GF-D8 (cell line): ENCODE measurements at regions not wholly inside any gene's neighbourhood (a gene's known extent, or its start where the extent isn't known, plus 50 kb on each side); places are given as distances from the start of the nearest gene placed in this dataset.
"Not testable (repeated sequence)": the region's sequence is repeated elsewhere in the genome, so short reads cannot be mapped to it uniquely, and the experiment has no call there.

Experiments used
- DNase-seq: peaks from one replicate; lab custom pipeline; 2025; lab: John Stamatoyannopoulos, UW

DNA sequence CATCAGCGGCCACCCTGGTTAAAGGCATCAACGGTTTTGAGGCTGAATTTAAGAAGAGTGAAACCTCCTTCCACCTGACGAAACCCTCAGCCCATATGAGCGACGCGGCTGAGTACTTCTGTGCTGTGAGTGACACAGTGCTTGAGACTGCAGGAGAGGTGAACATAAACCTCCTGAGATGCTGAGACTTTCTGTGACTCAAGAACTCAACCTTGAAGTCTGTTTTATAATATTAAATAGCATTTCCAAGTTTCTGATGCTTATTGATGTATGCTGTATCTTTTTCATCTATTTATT is 221.2 kb upstream of the OR4E1 start:
- DNase-seq, result not testable (repeated sequence)

DNA sequence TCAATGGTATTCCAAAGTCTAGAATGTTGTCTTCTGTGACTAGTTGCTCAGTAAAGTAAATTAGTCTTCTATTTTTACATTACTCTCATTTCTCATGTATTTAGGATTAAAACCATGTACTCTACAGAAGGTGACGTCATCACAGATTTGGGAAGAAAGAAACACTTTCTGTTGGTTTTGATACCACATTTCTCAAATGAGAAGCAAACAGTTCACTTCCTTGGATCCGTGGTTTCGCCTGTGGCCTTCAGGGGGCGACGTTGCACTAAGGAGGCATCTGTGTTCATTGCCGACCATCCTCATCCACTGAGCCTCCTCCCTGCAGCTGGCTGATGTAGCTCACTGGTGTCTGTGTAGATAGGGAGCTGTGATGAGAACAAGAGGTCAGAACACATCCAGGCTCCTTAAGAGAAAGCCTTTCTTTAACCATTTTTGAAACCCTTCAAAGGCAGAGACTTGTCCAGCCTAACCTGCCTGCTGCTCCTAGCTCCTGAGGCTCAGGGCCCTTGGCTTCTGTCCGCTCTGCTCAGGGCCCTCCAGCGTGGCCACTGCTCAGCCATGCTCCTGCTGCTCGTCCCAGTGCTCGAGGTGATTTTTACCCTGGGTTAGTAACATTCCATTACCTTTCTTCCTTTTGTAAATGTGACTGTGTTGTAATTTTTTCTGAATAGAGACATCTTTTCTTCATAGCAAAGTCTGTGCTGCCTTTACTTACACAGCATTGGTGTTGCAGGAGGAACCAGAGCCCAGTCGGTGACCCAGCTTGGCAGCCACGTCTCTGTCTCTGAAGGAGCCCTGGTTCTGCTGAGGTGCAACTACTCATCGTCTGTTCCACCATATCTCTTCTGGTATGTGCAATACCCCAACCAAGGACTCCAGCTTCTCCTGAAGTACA is 220.6 kb upstream of the OR4E1 start:
- DNase-seq, result no peak

DNA sequence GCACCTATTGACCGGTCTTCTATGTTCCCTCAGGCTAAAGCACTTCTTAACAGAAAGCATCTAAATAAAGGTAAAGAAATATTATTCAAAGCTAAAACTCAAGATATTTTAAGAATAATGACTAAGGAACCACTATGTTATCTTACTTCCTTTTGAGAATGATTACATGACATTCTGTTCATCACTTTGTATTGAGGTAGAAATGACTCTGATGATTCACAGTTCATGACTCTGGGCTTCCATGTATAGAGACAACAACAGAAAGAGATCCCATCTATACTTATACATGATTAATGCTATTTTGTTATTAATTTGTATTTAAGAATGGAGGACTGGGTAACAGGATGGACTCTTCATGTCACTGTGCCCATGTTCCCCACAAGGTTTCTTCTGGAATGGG is 218.3 kb upstream of the OR4E1 start:
- DNase-seq, result no peak

DNA sequence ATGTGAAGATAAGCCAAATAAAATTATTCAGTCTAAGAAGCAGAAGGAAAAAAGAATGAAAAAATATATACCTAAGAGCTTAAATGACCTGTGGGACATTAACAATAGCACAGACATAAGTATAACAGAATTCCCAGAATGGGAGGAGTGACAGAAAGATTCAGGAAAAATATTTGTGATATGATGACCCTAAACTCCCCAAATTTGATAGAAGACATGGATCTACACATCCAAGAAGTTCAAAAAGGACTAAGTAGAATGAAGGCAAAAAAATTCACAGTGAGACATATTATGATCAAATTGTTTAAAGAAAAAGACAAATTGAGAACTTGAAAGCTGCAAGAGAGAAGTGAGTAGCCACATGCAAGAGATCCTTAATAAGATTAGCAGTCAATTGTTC is 211.4 kb upstream of the OR4E1 start:
- no peak for DNase-seq

DNA sequence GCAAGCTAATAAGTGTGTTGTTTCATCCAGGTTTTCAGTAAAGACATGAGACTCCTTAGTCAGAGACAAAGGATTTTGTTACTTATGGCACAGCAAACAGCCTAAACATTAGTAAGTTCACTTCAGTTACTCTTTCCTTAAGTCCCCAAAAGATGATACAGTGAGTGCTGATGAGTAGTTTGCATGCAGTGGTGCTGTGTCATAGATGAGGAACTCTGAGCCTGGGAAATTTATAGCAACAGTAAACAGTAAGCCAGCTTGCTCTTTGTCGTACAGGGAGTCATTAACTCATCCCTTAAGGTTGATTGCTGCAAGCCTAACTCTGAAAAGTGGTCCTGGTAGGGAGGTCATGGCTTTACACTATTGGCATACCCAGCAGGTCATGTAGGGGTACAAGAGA is 208.6 kb upstream of the OR4E1 start:
- DNase-seq, result no peak

DNA sequence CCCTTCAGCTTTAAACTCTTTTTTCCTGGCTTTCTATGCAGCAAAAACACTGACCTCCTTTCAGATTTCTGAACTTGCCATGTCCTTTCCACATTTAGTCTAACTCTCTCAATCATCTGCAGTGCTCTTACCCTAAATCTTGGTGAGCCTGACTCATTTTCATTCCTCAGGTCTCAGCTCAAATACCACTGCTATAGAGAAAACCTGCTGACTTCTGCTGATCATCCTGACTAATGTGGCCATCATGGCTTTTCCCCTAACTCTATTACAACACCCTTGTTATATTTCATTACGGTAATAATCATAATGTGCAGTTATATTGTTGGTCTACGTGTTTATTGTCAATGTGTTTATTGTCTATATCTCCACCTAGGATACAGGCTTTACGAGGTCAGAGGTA is 207.3 kb upstream of the OR4E1 start:
- no peak for DNase-seq

DNA sequence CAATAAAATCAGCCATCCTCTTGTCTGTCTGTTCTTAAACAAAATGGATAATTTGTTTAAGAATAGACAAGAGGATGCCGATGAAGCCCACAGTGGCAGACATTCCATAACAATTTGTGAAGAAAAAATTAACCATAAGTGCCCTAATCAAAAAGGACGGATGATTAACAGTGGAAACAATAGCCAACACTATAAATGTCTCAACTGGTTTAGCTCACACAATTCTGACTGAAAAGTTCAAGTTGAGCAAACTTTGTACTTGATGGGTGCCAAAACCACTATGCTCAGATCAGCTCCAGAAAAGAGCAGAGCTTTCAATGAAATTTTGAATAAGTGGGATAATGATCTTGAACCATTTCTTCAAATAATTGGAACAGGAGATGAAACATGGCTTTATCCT is 202.2 kb upstream of the OR4E1 start:
- DNase-seq, result no peak

DNA sequence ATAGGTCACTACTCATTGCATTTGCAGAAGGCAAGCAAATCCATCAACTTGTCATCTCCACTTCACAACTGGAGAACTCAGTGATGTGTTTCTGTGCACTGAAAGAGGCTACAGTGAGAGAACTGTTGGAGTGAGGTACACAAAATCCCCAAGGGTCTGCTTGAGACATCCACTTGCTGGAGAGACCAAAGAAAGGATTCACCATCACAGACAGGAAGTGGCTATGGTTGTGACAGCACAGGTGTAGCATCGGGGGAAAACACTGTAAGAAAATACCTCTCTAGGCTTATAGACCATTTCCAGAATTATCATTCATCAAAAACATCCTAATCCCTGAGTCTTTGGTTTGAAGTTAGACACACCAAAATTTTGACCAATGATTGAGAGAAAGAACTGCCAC is 201.3 kb upstream of the OR4E1 start:
- no peak for DNase-seq

DNA sequence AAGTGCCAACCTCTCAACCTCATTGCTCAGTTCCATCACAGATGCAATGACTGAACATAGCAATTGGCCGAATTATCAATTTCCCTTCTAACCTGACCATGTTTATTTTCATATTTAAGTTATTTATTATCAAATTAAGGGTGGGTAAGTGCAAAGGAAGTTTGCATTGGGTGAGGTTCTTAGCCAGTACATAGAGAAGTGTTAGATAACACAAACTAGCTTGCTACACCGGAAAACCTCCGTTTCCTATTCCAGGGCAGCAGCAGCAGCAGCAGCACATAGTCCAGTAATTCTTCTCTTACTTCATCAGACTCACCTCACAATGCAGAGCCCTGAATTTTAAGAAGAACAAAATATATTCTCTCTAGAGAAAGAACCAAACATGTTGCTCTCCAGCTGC is 200.5 kb upstream of the OR4E1 start:
- DNase-seq, result peak; percentile 53

DNA sequence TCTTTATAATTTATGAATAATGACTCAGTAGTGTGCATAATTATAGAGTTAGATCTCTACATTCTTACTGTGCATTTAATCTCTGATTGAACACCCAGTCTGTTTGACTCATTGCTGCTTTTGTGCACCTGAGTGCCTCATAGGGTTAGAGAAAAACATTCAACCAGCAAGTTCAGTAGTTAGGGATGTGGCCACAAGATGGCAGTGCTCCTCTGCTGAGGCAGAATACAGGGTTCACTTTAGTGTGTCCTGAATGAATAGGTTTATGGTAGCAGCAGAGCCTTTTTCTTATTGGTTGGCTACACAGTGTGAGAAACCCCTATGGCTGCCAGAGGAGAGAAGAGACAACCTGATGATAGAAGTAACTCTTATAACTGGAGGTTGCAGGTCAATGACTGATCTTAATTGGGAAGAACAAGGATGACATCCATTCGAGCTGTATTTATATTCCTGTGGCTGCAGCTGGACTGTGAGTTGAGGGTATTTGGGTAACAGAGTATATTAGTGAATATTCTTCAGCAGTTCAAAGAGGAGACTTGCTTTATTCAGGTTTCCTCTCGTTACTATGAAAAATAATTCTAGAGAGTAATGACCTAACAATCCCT is 194.9 kb upstream of the OR4E1 start:
- DNase-seq, result no peak

DNA sequence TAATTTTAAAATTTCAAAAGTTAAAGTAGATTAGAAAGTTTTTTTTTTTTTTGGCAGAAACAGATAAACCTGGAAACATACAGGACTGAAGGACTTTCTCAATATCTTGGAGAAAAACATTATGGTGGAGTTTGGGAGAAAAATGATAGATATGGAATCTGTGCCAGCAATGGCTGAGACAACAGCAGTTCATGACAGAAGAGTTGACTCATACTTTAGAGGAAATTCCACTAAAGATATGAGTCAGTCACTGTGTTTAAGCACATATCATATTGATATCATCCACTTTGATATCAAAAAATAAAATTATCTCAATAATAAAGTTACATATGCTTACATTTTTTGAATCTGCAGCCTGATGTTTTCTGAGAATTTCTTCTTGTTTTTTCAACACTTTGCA is 193.9 kb upstream of the OR4E1 start:
- no peak for DNase-seq

DNA sequence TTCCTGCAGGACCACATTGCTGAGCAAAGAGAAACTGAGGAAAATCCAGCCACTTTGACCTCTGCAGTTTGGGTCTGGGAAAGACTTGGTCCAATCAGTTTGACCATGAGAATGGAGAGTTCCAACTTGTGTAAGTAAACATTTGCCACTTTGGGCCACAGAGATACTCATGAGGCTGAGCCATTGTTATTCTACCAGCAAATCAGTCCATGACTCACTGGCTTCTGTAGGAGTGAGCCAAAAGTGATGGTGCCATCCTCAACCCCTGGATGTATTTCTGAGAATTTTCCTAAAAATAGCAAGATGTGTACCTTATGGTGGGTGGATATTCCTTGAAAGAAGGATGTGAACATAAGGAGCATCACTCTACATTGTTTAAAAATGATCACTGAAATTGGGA is 192.9 kb upstream of the OR4E1 start:
- DNase-seq, result no peak

DNA sequence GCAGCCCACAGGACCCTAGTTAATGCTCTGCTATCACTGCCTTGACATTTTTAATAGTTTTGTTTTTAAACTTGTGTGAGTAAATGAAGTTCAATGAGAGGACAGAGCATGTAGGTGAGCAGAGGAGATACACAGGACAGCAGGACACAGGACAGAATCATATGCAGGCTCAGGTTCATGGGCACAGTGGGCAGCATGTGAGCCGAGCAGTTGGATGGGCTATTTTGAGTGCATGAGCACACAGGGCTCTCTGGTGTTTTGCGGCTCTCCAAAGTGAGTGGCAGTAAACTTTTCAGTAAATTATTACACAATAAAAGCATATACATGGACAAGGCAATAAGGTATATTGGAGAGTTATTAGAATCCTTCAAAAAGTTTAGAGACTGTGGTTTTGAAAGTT is 189.7 kb upstream of the OR4E1 start:
- DNase-seq, result no peak

DNA sequence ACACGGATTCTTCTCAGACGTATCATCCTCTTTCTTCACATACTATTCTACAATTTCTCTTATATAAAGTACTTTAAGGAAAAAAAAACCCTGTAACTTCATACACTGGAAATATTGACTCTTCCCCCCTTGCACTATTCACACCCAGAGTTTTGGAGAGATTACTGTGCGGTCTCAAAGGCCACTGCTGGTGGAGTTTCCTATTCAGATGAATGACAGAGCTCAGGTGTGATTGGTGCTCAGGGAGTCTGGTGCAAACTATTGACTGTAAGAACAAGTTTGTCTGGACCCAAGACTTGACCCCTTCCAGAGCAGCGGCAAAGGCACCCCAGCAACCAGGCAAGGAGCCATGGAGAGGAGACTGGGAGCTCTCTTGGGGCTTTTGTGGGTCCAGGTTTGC is 187.5 kb upstream of the OR4E1 start:
- no peak for DNase-seq

DNA sequence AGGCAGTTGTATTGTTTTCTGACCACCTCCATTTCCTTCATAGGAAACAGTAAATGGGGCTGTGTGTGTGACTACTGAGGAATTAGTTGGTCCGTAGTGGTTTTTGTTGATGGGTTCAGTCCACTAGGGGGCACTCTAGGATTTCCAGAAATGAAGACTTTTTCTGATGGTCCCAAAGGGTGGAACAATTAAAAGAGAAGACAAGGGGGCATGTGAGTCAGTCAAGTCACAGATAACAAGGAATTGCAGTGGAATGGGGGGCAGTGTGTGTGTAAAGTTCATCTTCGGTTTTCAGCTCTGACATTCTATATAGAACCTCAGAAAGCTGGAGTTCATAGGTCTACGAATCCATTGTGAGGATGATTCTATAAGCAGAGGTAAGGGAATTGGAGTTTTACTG is 186.6 kb upstream of the OR4E1 start:
- DNase-seq, result no peak

DNA sequence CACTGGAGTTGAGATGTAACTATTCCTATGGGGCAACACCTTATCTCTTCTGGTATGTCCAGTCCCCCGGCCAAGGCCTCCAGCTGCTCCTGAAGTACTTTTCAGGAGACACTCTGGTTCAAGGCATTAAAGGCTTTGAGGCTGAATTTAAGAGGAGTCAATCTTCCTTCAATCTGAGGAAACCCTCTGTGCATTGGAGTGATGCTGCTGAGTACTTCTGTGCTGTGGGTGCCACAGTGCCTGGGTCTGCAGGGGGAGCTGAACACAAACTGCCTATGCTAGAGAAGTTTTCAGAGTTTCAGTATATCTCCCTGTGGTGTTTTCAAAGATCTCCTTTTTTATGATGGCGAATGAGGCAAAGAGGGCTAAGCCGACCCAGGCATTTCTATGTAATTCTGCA is 179.2 kb upstream of the OR4E1 start:
- DNase-seq, result no peak

DNA sequence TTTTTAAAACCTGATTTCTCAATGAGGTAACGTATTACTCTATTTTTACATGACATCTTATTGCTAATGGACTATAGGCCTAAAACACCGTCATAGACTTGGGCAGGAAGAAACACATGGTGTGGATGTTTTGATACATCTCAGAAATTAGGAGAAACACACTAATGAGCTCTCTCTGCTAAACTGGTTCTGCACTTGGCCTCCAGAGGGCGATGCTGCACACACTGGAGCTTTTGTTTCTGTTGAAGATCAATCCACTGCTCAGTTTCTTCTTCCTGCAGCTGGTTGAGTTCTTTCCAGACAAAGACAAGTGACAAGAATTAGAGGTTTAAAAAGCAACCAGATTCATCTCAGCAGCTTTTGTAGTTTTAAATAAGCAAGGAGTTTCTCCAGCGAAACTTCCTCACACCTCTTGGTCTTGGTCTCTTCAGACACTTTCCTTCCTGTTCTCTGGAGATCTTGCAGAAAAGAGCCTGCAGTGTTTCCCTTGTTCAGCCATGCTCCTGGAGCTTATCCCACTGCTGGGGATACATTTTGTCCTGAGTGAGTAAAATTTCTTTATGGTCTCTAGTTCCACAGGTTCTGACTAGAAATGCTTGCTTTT is 178.5 kb upstream of the OR4E1 start:
- no peak for DNase-seq

DNA sequence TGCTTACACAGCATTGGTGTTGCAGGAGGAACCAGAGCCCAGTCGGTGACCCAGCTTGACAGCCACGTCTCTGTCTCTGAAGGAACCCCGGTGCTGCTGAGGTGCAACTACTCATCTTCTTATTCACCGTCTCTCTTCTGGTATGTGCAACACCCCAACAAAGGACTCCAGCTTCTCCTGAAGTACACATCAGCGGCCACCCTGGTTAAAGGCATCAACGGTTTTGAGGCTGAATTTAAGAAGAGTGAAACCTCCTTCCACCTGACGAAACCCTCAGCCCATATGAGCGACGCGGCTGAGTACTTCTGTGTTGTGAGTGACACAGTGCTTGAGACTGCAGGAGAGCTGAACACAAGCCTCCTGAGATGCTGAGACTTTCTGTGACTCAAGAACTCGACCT is 173.3 kb upstream of the OR4E1 start:
- DNase-seq, result not testable (repeated sequence)

DNA sequence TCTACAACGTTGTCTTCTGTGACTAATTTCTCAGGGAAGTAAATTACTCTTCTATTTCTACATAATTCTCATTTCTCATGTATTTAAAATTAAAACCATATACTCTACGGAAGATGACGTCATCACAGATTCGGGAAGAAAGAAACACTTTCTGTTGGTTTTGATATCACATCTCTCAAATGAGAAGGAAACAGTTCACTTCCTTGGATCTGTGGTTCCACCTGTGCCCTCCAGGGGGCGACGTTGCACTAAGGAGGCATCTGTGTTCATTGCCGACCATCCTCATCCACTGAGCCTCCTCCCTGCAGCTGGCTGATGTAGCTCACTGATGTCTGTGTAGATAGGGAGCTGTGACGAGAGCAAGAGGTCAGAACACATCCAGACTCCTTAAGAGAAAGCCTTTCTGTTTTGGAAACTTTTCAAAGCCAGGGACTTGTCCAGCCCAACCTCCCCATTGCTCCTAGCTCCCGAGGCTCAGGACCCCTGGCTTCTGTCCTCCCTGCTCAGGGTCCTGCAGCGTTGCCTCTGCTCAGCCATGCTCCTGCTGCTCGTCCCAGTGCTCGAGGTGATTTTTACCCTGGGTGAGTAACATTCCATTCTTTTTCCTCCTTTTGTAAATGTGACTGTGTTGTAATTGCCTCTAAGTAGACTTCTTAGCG is 172.7 kb upstream of the OR4E1 start:
- DNase-seq, result no peak

DNA sequence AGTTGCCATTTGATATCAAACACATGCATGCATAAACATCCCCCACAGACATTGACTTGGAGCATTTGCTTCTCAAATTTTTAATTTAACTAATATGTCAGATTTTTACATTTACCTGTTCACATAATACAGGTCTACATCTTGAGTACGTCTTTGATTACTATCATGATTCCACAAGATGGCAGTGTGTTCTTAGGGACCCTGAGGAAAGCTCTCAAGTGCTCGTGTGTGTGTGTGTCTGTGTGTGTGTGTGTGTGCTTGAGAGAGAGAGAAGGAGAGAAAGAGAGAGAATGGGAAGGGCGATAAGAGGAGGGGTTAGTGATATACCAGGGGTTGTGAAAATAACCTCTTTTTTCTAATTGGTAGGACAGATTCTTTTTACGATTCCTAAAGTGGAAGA is 167.1 kb upstream of the OR4E1 start:
- no peak for DNase-seq

DNA sequence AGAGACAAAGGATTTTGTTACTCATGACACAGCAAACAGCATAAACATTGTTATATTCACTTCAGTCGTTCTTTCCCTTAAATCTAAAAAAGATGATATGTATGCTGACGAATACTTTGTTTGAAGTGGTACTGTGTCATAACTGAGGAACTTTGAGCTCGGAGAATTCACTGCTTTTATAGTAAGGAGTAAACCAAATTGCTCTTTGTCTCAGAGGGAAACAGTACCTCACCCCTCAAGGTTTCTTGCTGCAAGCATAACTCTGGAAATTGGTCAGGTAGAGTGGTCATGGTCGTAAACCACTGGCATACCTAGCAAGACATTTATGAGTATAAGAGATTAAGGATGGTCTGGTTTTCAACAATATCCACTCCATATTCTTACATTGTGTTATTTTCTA is 160.2 kb upstream of the OR4E1 start:
- no peak for DNase-seq

DNA sequence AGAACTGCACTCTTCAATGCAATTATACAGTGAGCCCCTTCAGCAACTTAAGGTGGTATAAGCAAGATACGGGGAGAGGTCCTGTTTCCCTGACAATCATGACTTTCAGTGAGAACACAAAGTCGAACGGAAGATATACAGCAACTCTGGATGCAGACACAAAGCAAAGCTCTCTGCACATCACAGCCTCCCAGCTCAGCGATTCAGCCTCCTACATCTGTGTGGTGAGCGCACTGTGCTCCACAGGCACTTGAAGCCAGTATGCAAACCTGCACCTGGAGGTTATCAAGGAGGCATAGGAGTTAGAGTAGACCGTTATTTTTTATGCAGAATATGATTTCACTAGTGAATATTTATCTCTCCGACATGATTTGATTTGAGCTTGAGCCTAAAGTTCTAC is 152.2 kb upstream of the OR4E1 start:
- DNase-seq, result no peak

DNA sequence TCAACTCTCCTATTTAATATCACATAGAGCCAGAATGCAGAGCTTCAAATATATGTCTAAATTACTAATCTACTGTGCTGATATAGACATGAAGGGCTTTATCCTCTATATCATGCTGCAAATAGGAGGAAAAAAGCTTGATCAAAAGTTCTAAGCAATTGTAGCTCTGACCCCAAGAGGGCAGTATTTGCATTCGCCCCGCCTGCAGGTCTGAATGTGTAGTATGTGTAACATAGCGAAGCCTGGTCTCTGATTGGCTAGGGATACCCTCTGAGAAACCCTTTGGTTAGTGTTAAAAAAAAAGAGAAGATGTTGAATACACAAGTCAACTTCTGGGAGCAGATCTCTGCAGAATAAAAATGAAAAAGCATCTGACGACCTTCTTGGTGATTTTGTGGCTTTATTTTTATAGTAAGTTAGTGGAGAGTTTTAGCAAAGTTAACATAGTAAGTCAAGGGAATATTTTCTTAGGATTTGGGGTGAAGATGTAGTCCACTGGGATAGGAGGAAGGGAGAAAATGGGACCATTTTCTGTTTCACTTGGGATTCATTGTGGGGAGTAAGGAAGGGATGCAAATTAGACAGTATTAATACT is 151.6 kb upstream of the OR4E1 start:
- no peak for DNase-seq
